ENCODE measurements at regions not wholly inside any gene's neighbourhood (a gene's known extent, or its start where the extent isn't known, plus 50 kb on each side); places are given as distances from the start of the nearest gene placed in this dataset.
"Not testable (repeated sequence)": the region's sequence is repeated elsewhere in the genome, so short reads cannot be mapped to it uniquely, and the experiment has no call there.

GRCh38 chr3:153614140-153614539 is 452.1 kb downstream of the RAP2B start:
- DNase-seq = no peak

- DNase-seq = no peak
These were observed 452.5 kb downstream of the RAP2B start for GRCh38 chr3:153614563-153614962.

GRCh38 chr3:153615863-153616262 is 453.8 kb downstream of the RAP2B start:
- no peak for DNase-seq

GRCh38 chr3:153617463-153617862 is 455.4 kb downstream of the RAP2B start:
- no peak for DNase-seq

- no peak for DNase-seq
These were observed 456.1 kb downstream of the RAP2B start for GRCh38 chr3:153618176-153618575.

GRCh38 chr3:153619268-153619667 is 457.2 kb downstream of the RAP2B start:
- DNase-seq = no peak

GRCh38 chr3:153621953-153622352 is 459.9 kb downstream of the RAP2B start:
- no peak for DNase-seq

GRCh38 chr3:153623834-153624233 is 461.8 kb downstream of the RAP2B start:
- DNase-seq = no peak

GRCh38 chr3:153624310-153625030 is 462.4 kb downstream of the RAP2B start:
- DNase-seq = no peak

GRCh38 chr3:153625506-153625905 is 463.5 kb downstream of the RAP2B start:
- no peak for DNase-seq

- DNase-seq = no peak
These were observed 464.1 kb downstream of the RAP2B start for GRCh38 chr3:153626158-153626557.

- no peak for DNase-seq
These were observed 466.6 kb downstream of the RAP2B start for GRCh38 chr3:153628591-153628990.

- no peak for DNase-seq
These were observed 467.1 kb downstream of the RAP2B start for GRCh38 chr3:153629148-153629547.

- DNase-seq = no peak
These were observed 469.1 kb downstream of the RAP2B start for GRCh38 chr3:153631102-153631501.

GRCh38 chr3:153631664-153632063 is 469.6 kb downstream of the RAP2B start:
- DNase-seq = no peak

- DNase-seq = no peak
These were observed 471.4 kb downstream of the RAP2B start for GRCh38 chr3:153633407-153633806.

GRCh38 chr3:153634683-153635082 is 472.7 kb downstream of the RAP2B start:
- DNase-seq = no peak

- peak; percentile 77 to 84 for DNase-seq
These were observed 477.6 kb downstream of the RAP2B start for GRCh38 chr3:153639631-153640030.

- DNase-seq = no peak
These were observed 479.0 kb downstream of the RAP2B start for GRCh38 chr3:153640689-153641665.

GRCh38 chr3:153642576-153642975 is 478.6 kb upstream of the ARHGEF26 start:
- not testable (repeated sequence) for DNase-seq

GRCh38 chr3:153643471-153643870 is 477.7 kb upstream of the ARHGEF26 start:
- DNase-seq = not testable (repeated sequence)

GRCh38 chr3:153649286-153649839 is 471.8 kb upstream of the ARHGEF26 start:
- DNase-seq = no peak

GRCh38 chr3:153652076-153652475 is 469.1 kb upstream of the ARHGEF26 start:
- DNase-seq = peak; percentile 85 to 91
